Epithelial cell of proximal tubule (primary cell): ENCODE measurements at regions not wholly inside any gene's neighbourhood (a gene's known extent, or its start where the extent isn't known, plus 50 kb on each side); places are given as distances from the start of the nearest gene placed in this dataset.

Experiments used
- DNase-seq: peaks from one replicate; pipeline ENCODE4 v3.0.0-alpha.2; 2011; ENCODE audit warnings: low read depth
- H3K4me3 ChIP-seq: 2 replicates; pipeline ENCODE4 v1.5.1; 2011; ENCODE audit warnings: low read depth, mild to moderate bottlenecking, low read length
- TF ChIP-seq, protein P1 (sequence below): conservative IDR thresholded peaks from 2 replicates; pipeline ENCODE4 v1.5.1; 2012; ENCODE audit warnings: low read depth, mild to moderate bottlenecking, low read length

DNA sequence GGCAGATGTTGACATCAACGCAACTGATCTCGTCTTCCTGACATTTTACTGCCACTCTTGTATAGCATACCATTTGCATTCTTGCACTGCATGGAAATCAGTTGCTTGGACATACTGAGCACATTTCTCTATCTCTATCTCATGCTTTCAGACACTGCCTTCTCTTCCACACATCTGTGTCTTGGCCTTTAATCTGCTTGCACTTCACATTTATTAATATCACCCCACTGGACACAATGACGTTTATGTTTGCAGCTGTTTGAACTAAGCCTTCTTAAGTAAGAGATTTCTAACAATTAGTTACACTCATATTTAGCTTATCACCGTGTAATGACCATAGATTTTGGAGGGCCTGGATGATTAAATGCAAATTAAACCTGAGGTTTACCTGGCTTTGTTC is 229.8 kb upstream of the CDH19 start:
- H3K4me3 ChIP-seq, result no peak overlapping the region
- no peak for DNase-seq
- TF ChIP-seq, protein P1, sequence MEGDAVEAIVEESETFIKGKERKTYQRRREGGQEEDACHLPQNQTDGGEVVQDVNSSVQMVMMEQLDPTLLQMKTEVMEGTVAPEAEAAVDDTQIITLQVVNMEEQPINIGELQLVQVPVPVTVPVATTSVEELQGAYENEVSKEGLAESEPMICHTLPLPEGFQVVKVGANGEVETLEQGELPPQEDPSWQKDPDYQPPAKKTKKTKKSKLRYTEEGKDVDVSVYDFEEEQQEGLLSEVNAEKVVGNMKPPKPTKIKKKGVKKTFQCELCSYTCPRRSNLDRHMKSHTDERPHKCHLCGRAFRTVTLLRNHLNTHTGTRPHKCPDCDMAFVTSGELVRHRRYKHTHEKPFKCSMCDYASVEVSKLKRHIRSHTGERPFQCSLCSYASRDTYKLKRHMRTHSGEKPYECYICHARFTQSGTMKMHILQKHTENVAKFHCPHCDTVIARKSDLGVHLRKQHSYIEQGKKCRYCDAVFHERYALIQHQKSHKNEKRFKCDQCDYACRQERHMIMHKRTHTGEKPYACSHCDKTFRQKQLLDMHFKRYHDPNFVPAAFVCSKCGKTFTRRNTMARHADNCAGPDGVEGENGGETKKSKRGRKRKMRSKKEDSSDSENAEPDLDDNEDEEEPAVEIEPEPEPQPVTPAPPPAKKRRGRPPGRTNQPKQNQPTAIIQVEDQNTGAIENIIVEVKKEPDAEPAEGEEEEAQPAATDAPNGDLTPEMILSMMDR, result no peak

DNA sequence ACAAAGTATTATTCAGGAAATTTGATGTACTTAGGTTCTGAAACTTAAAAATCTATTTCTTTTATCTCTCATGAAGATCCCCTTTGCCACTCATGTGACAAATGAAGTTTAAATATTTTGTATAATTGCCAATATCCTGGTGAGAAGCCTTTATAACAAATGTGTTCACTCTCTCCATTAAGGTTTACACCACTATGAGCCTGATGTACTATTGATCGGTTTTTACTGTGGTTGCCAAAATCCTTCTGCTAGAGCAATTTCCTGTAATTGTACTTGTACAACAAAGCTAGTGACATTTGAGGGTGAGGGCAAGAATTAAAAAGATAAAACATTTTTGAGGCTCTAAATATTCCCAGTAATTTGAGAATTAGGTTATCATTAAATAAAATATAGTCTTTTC is 222.3 kb upstream of the CDH19 start:
- TF ChIP-seq, protein P1, result no peak
- no peak for DNase-seq
- no peak overlapping the region for H3K4me3 ChIP-seq

DNA sequence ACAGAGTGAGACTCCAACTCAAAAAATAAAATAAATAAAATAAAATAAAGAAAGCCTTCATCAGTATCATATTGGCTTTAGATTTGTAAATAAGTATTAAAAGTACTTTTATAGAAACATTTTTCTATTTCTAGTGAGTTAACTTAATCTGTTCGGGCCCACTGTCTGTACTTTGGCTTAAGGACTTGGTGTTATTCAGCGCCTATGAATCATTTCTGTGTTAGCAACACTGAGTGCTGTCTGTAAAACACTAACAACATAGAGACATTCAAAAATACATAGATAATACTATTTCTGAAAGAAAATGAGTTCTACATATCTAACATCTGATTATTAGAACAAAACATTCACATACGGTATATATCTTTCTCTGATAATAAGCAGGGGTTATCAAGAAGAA is 221.5 kb upstream of the CDH19 start:
- no peak overlapping the region for H3K4me3 ChIP-seq
- TF ChIP-seq, protein P1, result no peak
- DNase-seq, result no peak

DNA sequence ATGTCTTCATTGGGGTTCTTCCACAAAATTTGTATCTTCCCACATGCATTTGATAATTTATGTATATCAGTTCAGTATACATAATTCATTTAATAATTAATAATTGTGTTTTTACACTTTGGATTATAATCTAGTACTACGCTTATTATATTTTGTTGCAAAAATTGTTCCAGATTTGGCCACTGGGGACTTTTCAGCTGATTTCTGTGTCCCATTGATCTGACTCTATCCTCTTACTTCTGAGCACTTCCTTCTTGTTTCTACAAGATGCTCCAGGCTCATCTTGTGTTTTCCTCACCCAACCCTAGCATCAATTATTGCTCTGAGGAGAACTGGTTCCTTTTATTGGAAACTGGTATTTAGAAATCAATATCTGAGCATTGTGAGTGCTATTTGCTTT is 215.3 kb upstream of the CDH19 start:
- TF ChIP-seq, protein P1, result peak; percentile 27

DNA sequence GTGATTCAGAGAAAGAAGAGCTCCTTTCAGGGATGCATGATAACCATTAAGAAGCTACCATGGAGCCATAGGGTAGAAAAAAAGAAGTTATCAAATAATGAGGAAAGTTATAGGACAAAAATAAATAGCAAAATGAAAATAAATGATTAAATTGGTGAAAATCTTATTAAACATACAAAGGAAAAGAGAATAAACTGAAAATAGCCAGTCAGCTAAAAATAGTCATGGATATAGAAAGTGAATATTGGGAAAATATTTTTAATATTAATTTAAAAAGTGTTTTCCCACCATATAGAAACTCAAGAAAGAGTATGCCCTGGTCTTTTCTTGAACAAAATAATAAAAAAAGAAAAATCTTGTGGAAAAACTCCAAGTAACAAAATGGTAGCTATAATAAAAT is 209.2 kb upstream of the CDH19 start:
- TF ChIP-seq, protein P1, result no peak

More for the DNA sequence above, 215.3 kb upstream of the CDH19 start:
- H3K4me3 ChIP-seq, result no peak overlapping the region
- DNase-seq, result no peak

DNA sequence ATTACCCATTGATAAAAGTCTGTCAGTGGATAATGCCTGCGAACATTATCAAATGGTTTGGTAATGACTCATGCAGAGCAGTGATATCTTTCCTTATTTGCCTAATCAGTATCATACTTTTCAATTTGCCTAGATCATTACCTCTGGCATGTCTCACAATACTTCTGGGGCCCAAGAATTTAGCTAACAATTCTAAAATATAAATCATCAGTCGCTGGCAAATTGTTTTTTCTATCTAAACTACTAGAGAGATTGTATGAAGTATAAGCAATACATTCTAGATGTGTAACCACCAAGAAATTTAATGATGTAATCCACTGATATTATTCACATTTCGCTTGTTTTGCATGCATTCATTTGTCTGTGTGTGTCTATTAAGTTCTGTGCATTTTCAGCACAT is 191.2 kb upstream of the CDH19 start:
- no peak for DNase-seq
- no peak overlapping the region for H3K4me3 ChIP-seq
- TF ChIP-seq, protein P1, result no peak

More for the DNA sequence above, 209.2 kb upstream of the CDH19 start:
- no peak overlapping the region for H3K4me3 ChIP-seq
- DNase-seq, result no peak

DNA sequence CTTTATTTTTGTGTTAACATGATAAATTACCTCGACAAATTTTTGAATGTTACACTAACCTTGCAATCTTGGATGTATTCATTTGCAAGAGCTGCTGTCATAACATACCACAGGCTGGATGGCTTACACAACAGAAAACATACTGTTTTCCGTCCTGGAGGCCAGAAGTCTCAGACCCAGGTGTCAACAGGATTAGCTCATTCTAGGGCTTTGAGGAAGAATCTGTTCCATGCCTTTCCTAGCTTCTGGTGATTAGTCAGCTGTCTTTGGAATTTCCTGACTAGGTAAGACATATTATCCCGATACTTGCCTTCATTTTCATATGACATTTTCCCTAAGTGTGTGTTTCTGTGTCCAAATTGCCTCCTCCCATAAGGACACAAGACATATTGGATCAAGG is 188.6 kb upstream of the CDH19 start:
- no peak for DNase-seq
- no peak overlapping the region for H3K4me3 ChIP-seq

More for the DNA sequence above, 188.6 kb upstream of the CDH19 start:
- TF ChIP-seq, protein P1, result no peak
